GM19025 (cell line): ENCODE measurements at regions not wholly inside any gene's neighbourhood (a gene's known extent, or its start where the extent isn't known, plus 50 kb on each side); places are given as distances from the start of the nearest gene placed in this dataset.
"Not testable (repeated sequence)": the region's sequence is repeated elsewhere in the genome, so short reads cannot be mapped to it uniquely, and the experiment has no call there.

ENCODE experiments used
- ATAC-seq: cut with Tn5 transposase; IDR thresholded peaks from one replicate; pipeline ENCODE4 v1.9.1; 2021; ENCODE audit warnings: mild to moderate bottlenecking, low read depth, moderate library complexity; ENCODE audit not compliant: unreplicated experiment

GRCh38 chr2:34545486-34546136, 946.5 kb upstream of the FAM98A start:
- ATAC-seq = no peak

DNA sequence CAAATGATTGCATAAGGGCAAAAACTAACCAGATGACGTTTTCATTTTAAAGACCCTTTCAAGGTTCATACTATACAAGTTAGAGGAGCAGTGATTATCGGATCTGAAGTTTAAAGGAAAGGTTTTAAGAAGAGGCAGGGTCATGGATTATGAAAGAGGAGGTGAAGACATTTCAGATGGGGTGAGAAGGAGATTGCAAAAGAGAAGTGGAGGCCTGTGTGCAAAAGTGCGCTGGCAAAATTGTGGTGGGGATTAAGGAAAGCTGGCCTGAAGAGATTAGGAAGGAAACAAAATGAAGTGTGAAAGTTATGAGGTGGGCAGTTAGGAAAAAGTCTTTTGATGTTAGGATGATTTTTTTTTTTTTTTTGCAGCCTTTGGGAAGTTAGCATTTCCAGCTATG, 935.7 kb upstream of the FAM98A start:
- no peak for ATAC-seq

GRCh38 chr2:34534341-34534740, 935.2 kb upstream of the FAM98A start:
- no peak for ATAC-seq

- no peak for ATAC-seq
Observed at GRCh38 chr2:34533585-34534183, 934.6 kb upstream of the FAM98A start.

GRCh38 chr2:34529965-34530364, 930.9 kb upstream of the FAM98A start:
- ATAC-seq = no peak

- ATAC-seq = no peak
Observed at GRCh38 chr2:34523958-34524514, 924.9 kb upstream of the FAM98A start.

DNA sequence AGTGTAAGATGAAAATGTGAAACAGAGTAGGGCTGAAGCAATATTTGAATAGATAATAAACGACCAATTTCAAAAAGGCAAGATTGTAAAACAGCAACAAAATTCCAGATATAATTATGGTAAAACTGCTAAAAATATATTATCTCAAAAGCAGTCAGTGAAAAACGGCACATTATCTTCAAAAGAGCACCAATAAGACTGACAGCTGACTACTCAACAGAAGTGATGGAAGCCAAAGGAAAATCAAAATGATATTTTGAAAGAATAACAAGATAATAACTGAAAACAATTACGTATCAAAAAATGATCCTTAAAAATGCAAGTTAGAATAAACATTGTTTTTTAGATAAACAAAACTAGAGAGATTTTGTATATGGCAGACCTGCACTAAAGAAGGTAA, 920.6 kb upstream of the FAM98A start:
- ATAC-seq = no peak

GRCh38 chr2:34498561-34498960, 899.5 kb upstream of the FAM98A start:
- ATAC-seq = no peak

DNA sequence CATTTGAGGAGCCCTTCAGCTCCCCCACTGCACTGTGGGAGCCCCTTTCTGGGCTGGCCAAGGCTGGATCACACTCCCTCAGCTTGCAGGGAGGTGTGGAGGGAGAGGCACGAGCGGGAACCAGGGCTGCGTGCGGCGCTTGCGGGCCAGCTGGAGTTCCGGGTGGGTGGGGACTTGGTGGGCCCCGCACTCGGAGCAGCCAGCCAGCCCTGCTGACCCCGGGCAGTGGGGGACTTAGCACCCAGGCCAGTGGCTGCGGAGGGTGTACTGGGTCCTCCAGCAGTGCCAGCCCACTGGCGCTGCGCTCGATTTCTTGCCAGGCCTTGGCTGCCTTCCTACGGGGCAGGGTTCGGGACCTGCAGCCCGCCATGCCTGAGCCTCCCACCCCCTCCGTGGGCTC, 895.1 kb upstream of the FAM98A start:
- not testable (repeated sequence) for ATAC-seq

DNA sequence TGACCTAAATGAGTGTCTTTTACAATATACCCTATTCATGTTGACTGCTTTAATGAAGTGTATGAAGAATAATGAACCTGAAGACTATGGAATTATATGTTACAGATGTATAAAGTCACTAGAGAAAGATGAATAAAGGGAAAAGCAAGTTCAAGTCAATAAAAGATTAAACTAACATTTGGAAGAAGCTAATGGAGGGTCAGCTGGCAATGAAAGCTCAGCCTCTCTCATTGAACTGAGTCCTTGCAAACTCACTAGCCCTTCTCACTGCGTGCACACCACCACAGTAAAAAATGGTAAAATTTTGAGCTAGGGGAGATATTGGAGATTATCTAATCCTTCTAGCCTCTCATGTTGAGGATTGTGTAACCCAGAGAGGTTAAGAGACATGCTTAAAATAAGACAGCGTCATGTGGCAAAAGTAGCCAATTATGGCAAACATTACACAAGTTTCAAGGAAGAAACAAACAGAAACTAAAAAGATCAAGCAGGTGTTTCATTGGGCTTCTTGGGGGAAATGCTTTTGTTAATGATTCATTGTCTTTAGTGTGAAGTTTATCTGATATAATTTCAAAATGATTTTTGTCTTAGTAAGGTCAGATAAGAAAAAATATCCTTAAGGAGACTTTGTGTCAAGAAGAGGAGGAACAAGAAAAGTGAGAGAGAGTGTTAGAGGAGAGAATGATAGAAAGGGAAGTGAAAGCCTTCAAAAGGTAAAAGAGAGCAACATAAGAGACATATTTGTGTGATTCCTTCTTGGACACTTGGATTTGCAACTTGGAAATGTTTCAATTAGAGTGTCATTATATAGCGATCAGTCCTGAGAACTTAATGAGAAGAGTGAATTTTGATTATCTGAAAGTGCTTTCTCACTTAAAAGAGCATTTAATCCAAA, 893.7 kb upstream of the FAM98A start:
- no peak for ATAC-seq

DNA sequence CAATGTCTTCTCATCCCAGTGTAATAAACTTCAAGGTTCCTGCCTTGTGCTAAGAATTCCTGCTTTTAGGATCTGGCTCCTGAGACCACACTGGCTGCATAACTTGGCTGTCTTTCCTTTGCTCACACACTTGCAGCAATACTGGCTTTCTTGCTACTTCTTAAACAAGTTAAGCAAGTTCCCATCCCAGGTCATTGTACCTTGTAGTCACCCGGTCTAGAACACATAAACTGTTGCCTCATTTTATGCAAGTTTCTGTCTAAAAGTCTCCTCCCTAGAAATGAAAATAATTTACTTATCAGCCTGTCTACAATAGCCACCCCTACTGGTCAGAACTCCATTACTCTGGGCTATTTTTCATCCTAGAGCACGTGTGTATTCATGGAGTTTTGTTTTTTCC, 887.9 kb upstream of the FAM98A start:
- no peak for ATAC-seq

DNA sequence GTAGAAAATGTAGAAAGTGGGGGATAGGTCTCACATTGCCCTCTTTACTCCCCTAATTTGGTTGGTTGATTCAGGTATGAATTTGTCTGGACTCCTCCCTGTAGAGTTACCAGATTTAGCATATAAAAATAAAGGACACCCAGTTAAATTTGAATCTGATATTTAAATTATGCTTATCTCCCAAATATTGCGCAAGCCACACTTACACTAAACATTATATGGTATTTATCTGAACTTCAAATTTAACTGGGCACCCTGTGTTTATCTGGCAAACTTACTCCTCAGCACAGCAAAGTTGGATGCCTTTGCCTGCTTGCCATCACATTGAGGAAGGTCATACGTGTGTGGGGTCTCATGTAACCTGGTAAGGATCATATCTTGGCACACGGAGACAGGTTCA, 882.4 kb upstream of the FAM98A start:
- ATAC-seq = no peak

GRCh38 chr2:34480366-34480765, 881.3 kb upstream of the FAM98A start:
- no peak for ATAC-seq

DNA sequence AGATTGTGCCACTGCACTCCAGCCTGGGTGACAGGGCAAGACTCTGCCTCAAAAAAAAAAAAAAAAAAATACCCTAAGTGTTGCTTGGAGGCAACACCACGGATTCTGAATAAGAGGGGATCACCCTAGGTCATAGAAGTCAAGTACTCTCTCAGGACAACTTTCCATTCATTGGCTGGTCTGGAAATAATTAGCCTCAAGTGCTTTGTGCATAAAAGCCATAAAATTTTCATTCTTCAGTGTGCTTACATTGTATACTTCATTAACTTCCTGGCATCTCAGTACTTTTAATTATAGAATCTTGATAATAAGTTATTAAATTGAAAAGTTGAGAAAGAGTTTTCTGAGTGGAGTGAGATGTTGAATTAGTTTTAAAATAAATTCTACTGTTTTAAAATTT, 876.1 kb upstream of the FAM98A start:
- ATAC-seq = no peak

DNA sequence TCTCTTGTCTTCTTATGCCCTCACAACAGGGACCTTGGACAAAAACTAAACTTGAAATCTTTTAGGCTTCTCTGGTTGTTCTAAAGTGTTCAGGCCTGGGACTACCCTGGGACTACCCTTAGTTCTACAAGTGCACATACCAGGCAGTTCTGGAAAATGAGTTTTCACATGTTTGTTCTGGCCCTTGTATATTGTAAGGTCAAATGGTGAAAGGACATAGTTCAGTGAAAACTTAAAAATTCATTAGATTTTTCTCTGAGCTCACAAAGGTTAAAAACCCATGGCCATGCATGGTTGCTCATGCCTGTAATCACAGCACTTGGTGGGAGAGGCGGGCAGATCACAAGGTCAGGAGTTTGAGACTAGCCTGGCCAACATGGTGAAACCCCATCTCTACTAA, 875.5 kb upstream of the FAM98A start:
- ATAC-seq = no peak

GRCh38 chr2:34447097-34447496, 848.0 kb upstream of the FAM98A start:
- ATAC-seq = no peak

DNA sequence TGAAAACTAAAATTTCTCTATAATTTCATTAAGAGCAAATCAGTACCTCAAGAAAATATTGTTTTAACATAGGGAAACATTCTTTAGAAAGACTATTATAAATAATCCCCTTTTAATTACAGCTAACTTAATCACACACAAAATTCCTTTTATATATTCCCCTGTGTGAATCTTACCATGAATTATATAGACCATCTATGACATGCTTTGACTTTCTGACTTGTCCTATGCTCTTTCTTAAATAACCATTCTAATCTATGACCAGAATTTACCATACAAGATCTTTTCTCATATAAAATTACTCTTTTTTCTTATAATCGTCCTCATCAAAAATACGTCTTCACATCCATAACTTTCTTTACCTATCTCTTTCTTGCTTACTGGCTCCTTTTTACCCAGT, 824.2 kb upstream of the FAM98A start:
- ATAC-seq = no peak

DNA sequence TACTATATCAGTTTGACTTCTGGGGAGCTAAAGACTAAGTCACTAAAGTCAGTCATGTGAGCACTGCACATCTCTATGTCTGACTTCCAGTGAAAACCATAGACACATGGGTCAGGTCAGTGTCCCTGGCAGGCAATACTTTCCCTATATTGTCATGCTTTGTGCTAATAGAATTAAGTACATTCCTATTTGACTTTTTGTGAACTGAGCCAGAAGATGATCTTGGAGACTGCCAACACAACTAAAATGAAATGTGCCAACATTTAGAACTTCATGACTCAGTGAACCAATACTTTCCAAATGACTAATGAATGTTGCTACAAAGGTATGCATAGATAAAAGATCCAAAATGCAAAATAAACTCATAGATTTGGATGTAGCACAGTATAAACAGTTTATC, 820.8 kb upstream of the FAM98A start:
- ATAC-seq = no peak

DNA sequence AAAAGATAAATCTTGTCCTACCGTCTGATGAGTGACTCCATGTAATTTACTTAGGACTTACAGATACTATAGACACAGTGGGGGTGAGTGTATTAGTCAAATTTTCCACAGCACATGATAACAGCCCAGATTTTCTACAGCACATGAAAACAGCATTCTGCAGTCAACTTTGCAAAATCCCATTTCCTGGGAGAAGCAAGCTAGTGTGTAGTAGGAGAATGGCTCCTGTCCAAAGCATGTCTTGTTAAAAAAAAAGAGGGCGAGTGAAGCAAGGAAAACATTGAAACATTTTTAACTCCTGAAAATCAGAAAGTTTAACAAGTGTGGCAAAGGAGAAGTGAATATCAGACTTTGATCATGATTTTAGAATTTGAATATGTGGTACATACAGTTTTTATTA, 817.8 kb upstream of the FAM98A start:
- no peak for ATAC-seq

- ATAC-seq = no peak
Observed at GRCh38 chr2:34414856-34415255, 815.8 kb upstream of the FAM98A start.

GRCh38 chr2:34408100-34408499, 809.0 kb upstream of the FAM98A start:
- ATAC-seq = no peak
